Smooth muscle cell (in vitro differentiated cells): ENCODE measurements at regions not wholly inside any gene's neighbourhood (a gene's known extent, or its start where the extent isn't known, plus 50 kb on each side); places are given as distances from the start of the nearest gene placed in this dataset.

Experiments used
- DNase-seq: peaks from one replicate; lab custom pipeline; 2025; ENCODE audit not compliant: unreplicated experiment; lab: John Stamatoyannopoulos, UW
- H2AFZ ChIP-seq: fragments of 200-600 bp; sonication (generic); 2 replicates; pipeline ENCODE4 v1.6.0; 2016; ENCODE audit warnings: antibody characterized with exemption, low read depth, mild to moderate bottlenecking
- H3F3A ChIP-seq: fragments of 200-600 bp; sonication (generic); 2 replicates; pipeline ENCODE4 v1.6.0; 2017; ENCODE audit warnings: antibody characterized with exemption, low read depth
- H3K27ac ChIP-seq: fragments of 200-600 bp; sonication (generic); 2 replicates; pipeline ENCODE4 v1.5.1; 2016; ENCODE audit warnings: low read depth, mild to moderate bottlenecking
- H3K27me3 ChIP-seq: fragments of 200-600 bp; sonication (generic); 2 replicates; pipeline ENCODE4 v1.6.1; 2016; ENCODE audit warnings: low read depth, mild to moderate bottlenecking
- H3K36me3 ChIP-seq: fragments of 200-600 bp; sonication (generic); 2 replicates; pipeline ENCODE4 v1.5.1; 2016; ENCODE audit warnings: low read depth
- H3K4me1 ChIP-seq: fragments of 200-600 bp; sonication (generic); 2 replicates; pipeline ENCODE4 v1.5.1; 2016; ENCODE audit warnings: low read depth
- H3K4me2 ChIP-seq: fragments of 200-600 bp; sonication (generic); 2 replicates; pipeline ENCODE4 v1.6.0; 2016; ENCODE audit warnings: mild to moderate bottlenecking
- H3K4me3 ChIP-seq: fragments of 200-600 bp; sonication (generic); 2 replicates; pipeline ENCODE4 v1.5.1; 2016; ENCODE audit warnings: mild to moderate bottlenecking
- H3K79me2 ChIP-seq: fragments of 200-600 bp; sonication (generic); 2 replicates; pipeline ENCODE4 v1.6.0; 2016; ENCODE audit warnings: low read depth, mild to moderate bottlenecking
- H3K9ac ChIP-seq: fragments of 200-600 bp; sonication (generic); 2 replicates; pipeline ENCODE4 v1.6.0; 2016; ENCODE audit warnings: low read depth
- H3K9me3 ChIP-seq: fragments of 200-600 bp; sonication (generic); replicated peaks from 2 replicates; pipeline ENCODE4 v1.5.1; 2016; ENCODE audit warnings: low read depth
- H4K20me1 ChIP-seq: fragments of 200-600 bp; sonication (generic); 2 replicates; pipeline ENCODE4 v1.6.0; 2016; ENCODE audit warnings: low read depth
- CTCF ChIP-seq: fragments of 200-600 bp; sonication (generic); IDR thresholded peaks from 2 replicates; pipeline ENCODE4 v1.5.1; 2017; ENCODE audit warnings: borderline replicate concordance, mild to moderate bottlenecking, antibody characterized with exemption; ENCODE audit not compliant: insufficient read depth, poor library complexity, severe bottlenecking
- WGBS: methylation state at CpG from one replicate; pipeline ENCODE4 v1.1.7; 2016; ENCODE audit warnings: low lambda C conversion rate; 5-methylcytosine and 5-hydroxymethylcytosine counted together

GRCh38 chr20:22070610-22071058 lies 365.2 kb downstream of the PAX1 start:
- H3F3A ChIP-seq, result no peaks in the 10 kb centered on the region
- no peaks in the 10 kb centered on the region for H4K20me1 ChIP-seq
- H3K4me3 ChIP-seq, result no peak overlapping the region
- no peaks in the 10 kb centered on the region for H3K79me2 ChIP-seq
- no peak overlapping the region for H3K9ac ChIP-seq
- no peaks in the 10 kb centered on the region for H3K9me3 ChIP-seq
- H3K4me2 ChIP-seq, result no peak overlapping the region
- DNase-seq, result no peak
- no peak overlapping the region for H3K27ac ChIP-seq
- no peaks in the 10 kb centered on the region for H3K27me3 ChIP-seq
- H3K4me1 ChIP-seq, result no peaks in the 10 kb centered on the region
- WGBS, result 47% methylated on average over 4 of the region's 4 CpGs
- no peak for TF ChIP-seq CTCF
- H2AFZ ChIP-seq, result no peak overlapping the region
- no peaks in the 10 kb centered on the region for H3K36me3 ChIP-seq

- no peaks in the 10 kb centered on the region for H3K36me3 ChIP-seq
- no peak overlapping the region for H3K9ac ChIP-seq
- H3K4me1 ChIP-seq, result no peaks in the 10 kb centered on the region
- no peak for DNase-seq
- no peak overlapping the region for H3K4me2 ChIP-seq
- H3K79me2 ChIP-seq, result no peaks in the 10 kb centered on the region
- H3K27ac ChIP-seq, result no peak overlapping the region
- no peaks in the 10 kb centered on the region for H3F3A ChIP-seq
- no peaks in the 10 kb centered on the region for H4K20me1 ChIP-seq
- H3K27me3 ChIP-seq, result no peaks in the 10 kb centered on the region
- H3K4me3 ChIP-seq, result no peak overlapping the region
- H2AFZ ChIP-seq, result no peak overlapping the region
- 93% methylated on average over 1 of the region's 1 CpG for WGBS
- no peaks in the 10 kb centered on the region for H3K9me3 ChIP-seq
- TF ChIP-seq CTCF, result no peak
Measured at GRCh38 chr20:22063753-22064152, 358.3 kb downstream of the PAX1 start.

GRCh38 chr20:22062874-22063273 lies 357.4 kb downstream of the PAX1 start:
- Histone ChIP-seq H3K79me2 (no peaks in the 10 kb centered on the region), H3K4me2 (no peak overlapping the region), H3K9me3 (no peaks in the 10 kb centered on the region), H3K4me3 (no peak overlapping the region), H3F3A (no peaks in the 10 kb centered on the region), H2AFZ (no peak overlapping the region), H3K9ac (no peak overlapping the region), H3K27ac (no peak overlapping the region), H3K4me1 (no peaks in the 10 kb centered on the region), H4K20me1 (no peaks in the 10 kb centered on the region), H3K27me3 (no peaks in the 10 kb centered on the region), H3K36me3 (no peaks in the 10 kb centered on the region)
- whole genome bisulfite sequencing, result 78% methylated on average over 5 of the region's 5 CpGs
- DNase-seq, result no peak
- TF ChIP-seq CTCF, result no peak

- no peak overlapping the region for H3K27ac ChIP-seq
- no peak overlapping the region for H2AFZ ChIP-seq
- 73% methylated on average over 2 of the region's 2 CpGs for WGBS
- no peaks in the 10 kb centered on the region for H3K4me1 ChIP-seq
- H3K9ac ChIP-seq, result no peak overlapping the region
- H3K4me2 ChIP-seq, result no peak overlapping the region
- H3K27me3 ChIP-seq, result no peaks in the 10 kb centered on the region
- no peak overlapping the region for H3K4me3 ChIP-seq
- H3K36me3 ChIP-seq, result no peaks in the 10 kb centered on the region
- no peak for DNase-seq
- no peaks in the 10 kb centered on the region for H4K20me1 ChIP-seq
- no peaks in the 10 kb centered on the region for H3K9me3 ChIP-seq
- H3F3A ChIP-seq, result no peaks in the 10 kb centered on the region
- no peaks in the 10 kb centered on the region for H3K79me2 ChIP-seq
- no peak for TF ChIP-seq CTCF
Measured at GRCh38 chr20:22060610-22061009, 355.1 kb downstream of the PAX1 start.
